ENCODE measurements at regions not wholly inside any gene's neighbourhood (a gene's known extent, or its start where the extent isn't known, plus 50 kb on each side); places are given as distances from the start of the nearest gene placed in this dataset.

- no peak for TF ChIP-seq CTCF (IDR thresholded peaks at IDR 0.05; ENCODE audit: insufficient read depth, missing control alignments)
- FAIRE-seq (no peak), DNase-seq (ENCODE audit: insufficient read length, low spot score) (no peak)
These were observed 524.3 kb upstream of the EPHA7 start for GRCh38 chr6:93943661-93944060.

GRCh38 chr6:93940381-93940780, 521.0 kb upstream of the EPHA7 start:
- no peak for FAIRE-seq
- TF ChIP-seq CTCF (IDR thresholded peaks at IDR 0.05; ENCODE audit: insufficient read depth, missing control alignments), result no peak
- DNase-seq (ENCODE audit: insufficient read length, low spot score), result no peak

GRCh38 chr6:93932175-93932574, 512.8 kb upstream of the EPHA7 start:
- FAIRE-seq, result no peak
- no peak for DNase-seq (ENCODE audit: insufficient read length, low spot score)
- no peak for TF ChIP-seq CTCF (IDR thresholded peaks at IDR 0.05; ENCODE audit: insufficient read depth, missing control alignments)

- no peak for FAIRE-seq
- TF ChIP-seq CTCF (IDR thresholded peaks at IDR 0.05; ENCODE audit: insufficient read depth, missing control alignments), result no peak
- DNase-seq (ENCODE audit: insufficient read length, low spot score), result no peak
These were observed 508.4 kb upstream of the EPHA7 start for GRCh38 chr6:93927731-93928130.

GRCh38 chr6:93919365-93919764, 500.0 kb upstream of the EPHA7 start:
- no peak for TF ChIP-seq CTCF (IDR thresholded peaks at IDR 0.05; ENCODE audit: insufficient read depth, missing control alignments)

GRCh38 chr6:93918258-93918657, 498.9 kb upstream of the EPHA7 start:
- DNase-seq (ENCODE audit: insufficient read length, low spot score), result no peak
- TF ChIP-seq CTCF (IDR thresholded peaks at IDR 0.05; ENCODE audit: insufficient read depth, missing control alignments), result no peak
- FAIRE-seq, result no peak

More at GRCh38 chr6:93919365-93919764, 500.0 kb upstream of the EPHA7 start:
- no peak for FAIRE-seq
- DNase-seq (ENCODE audit: insufficient read length, low spot score), result no peak

- no peak for DNase-seq (ENCODE audit: insufficient read length, low spot score)
- no peak for FAIRE-seq
These were observed 497.9 kb upstream of the EPHA7 start for GRCh38 chr6:93917216-93917615.

More at GRCh38 chr6:93917216-93917615, 497.9 kb upstream of the EPHA7 start:
- no peak for TF ChIP-seq CTCF (IDR thresholded peaks at IDR 0.05; ENCODE audit: insufficient read depth, missing control alignments)

All from D721Med (cell line).